GM10248 (cell line): ENCODE measurements at regions not wholly inside any gene's neighbourhood (a gene's known extent, or its start where the extent isn't known, plus 50 kb on each side); places are given as distances from the start of the nearest gene placed in this dataset.
"Not testable (repeated sequence)": the region's sequence is repeated elsewhere in the genome, so short reads cannot be mapped to it uniquely, and the experiment has no call there.

ENCODE experiments used
- CTCF ChIA-PET: fragments of 300-600 bp; sonication (Branson Sonifier 250); formaldehyde crosslinking; extraction: SDS; loops from one replicate; lab custom pipeline; 2021; ENCODE audit warnings: antibody characterized with exemption; lab: Yijun Ruan, JAX
- POLR2A ChIA-PET: fragments of 350-650 bp; sonication (Branson Sonifier 250); formaldehyde crosslinking; extraction: SDS; loops from one replicate; lab custom pipeline; 2020; ENCODE audit warnings: antibody characterized with exemption; lab: Yijun Ruan, JAX
- DNase-seq: peaks from one replicate; pipeline ENCODE4 v3.0.0; 2012; ENCODE audit errors: extremely low spot score
- TF ChIP-seq, protein P1 (sequence below): IDR thresholded peaks from 2 replicates; pipeline ENCODE4 v1.5.1; 2012; ENCODE audit warnings: mild to moderate bottlenecking, low read depth; ENCODE audit errors: extremely low read depth, missing control alignments, control extremely low read depth

DNA sequence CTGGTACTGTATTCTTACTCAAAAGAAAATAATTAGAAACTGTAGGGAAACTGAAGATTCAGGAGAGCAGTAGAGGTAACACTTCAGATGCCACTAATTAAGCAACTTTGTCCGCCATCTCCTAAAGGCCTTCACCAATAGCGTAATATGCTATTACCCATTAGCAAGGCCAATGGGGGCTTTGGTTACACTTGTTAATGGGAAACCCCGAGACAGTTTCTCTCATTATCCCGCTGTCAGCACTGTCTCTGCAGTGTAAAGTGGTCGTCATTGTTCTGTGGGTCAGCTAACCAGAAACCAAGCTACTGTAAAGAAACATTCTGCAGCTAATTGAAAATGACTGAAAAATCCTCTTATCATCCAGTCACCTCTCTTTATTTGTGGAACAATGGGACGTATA is 468.0 kb upstream of the POU3F2 start:
- no peak for DNase-seq
- ChIA-PET CTCF (no interaction called here), POLR2A (no interaction called here)
- TF ChIP-seq, protein P1, sequence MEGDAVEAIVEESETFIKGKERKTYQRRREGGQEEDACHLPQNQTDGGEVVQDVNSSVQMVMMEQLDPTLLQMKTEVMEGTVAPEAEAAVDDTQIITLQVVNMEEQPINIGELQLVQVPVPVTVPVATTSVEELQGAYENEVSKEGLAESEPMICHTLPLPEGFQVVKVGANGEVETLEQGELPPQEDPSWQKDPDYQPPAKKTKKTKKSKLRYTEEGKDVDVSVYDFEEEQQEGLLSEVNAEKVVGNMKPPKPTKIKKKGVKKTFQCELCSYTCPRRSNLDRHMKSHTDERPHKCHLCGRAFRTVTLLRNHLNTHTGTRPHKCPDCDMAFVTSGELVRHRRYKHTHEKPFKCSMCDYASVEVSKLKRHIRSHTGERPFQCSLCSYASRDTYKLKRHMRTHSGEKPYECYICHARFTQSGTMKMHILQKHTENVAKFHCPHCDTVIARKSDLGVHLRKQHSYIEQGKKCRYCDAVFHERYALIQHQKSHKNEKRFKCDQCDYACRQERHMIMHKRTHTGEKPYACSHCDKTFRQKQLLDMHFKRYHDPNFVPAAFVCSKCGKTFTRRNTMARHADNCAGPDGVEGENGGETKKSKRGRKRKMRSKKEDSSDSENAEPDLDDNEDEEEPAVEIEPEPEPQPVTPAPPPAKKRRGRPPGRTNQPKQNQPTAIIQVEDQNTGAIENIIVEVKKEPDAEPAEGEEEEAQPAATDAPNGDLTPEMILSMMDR: no peak

DNA sequence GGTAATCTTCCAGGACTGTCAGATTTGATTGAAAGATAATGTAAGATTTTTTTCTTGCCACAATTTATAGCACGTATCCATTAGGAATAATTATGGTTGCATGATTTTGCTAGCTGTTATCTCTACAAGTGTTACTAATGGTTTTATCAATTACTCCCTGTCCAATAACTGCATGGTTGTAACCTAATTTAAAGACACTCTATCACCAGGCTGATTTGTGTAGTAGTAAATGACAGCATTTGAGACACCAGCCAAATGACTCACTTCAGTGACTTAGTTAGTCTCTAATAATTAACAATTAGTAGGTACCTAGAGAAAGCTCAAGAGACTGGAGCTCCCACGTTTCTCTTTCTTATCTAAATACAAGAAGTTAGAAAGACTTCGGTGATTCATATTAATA is 453.8 kb upstream of the POU3F2 start:
- TF ChIP-seq, protein P1: no peak
- DNase-seq: no peak
- POLR2A ChIA-PET: no interaction called here
- CTCF ChIA-PET: interaction anchor here (1.6 kb wide), 1 partner anchor 30 kb away, joined by 4 read pairs; no protein-coding TSS in a partner anchor

DNA sequence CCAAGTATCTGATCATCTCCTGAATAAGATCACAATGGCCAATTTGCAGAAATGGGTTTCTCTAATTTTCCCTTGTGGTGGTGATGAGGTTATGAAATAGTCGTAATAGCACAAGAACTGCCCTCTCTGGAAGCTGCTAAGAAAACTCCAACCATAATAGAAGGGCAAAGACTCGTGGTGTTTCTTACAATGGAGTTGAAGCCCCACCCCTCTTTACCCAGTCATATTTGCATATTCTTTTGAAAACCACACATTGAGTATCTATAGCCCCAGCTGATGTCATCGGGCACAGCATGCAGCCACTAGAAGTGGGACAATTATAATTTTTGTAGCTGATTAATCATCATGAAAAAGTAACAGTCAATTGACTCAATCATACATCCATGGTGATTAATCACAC is 452.1 kb upstream of the POU3F2 start:
- ChIA-PET POLR2A (no interaction called here), CTCF (interaction anchor here (1.3 to 2.8 kb wide), 3 partner anchors 10 to 77 kb away, joined by 3 to 9 read pairs (median 4); no protein-coding TSS in a partner anchor)
- TF ChIP-seq, protein P1: no peak
- no peak for DNase-seq

- POLR2A ChIA-PET: no interaction called here
Observed at GRCh38 chr6:98384334-98384733, 450.0 kb upstream of the POU3F2 start.

DNA sequence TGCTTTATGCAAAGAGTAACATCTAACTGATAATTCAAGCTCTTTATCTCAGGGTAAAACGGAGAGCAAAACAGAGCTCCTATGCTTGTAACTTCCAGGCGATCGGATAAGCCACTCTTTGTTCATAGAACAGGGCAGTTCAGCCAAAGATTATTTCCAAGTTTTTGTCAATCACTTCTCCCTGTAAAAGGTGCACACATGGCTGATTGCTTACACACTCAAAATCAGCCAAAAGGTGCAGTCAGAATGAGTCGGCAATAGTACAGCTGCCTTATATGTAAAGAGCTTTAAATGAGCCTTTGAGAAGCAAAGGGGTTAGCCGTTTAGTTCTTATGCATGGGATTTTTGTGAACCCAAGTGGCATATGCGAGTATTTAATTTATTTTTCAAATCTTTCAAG is 449.6 kb upstream of the POU3F2 start:
- no peak for DNase-seq
- POLR2A ChIA-PET: no interaction called here
- CTCF ChIA-PET: interaction anchor here (1.1 to 2.8 kb wide), 2 partner anchors 13 to 17 kb away, joined by 4 to 9 read pairs; no protein-coding TSS in a partner anchor
- TF ChIP-seq, protein P1: no peak

More at GRCh38 chr6:98384334-98384733, 450.0 kb upstream of the POU3F2 start:
- TF ChIP-seq, protein P1: no peak
- DNase-seq: no peak
- CTCF ChIA-PET: interaction anchor here (0.7 to 2.8 kb wide), 3 partner anchors 12 to 23 kb away, joined by 3 to 9 read pairs (median 4); no protein-coding TSS in a partner anchor

DNA sequence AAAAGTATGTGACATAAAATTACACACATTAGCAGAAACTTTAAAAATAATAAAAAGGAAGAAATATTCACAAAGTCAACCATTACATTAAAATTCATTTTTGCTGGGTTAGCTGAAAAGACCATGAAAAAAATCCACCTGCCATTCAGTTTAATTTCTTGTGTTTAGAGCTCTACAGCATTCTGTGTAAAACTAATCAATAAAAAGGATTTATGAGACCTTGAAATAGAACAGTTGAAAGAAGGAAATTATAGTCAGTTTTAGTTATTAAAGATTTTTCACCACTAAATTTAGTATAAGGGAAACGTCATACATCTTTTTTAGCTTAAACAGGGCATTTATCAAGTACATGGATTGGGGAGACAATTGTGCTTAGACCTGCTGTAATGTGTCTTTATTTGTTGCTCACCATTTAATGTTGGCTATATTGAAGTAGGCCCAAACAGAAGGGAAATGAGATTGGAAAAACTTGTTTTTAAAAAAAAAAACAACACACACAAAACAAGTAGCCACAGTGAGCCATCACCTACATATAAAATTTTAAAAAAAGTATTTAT is 438.7 kb upstream of the POU3F2 start:
- ChIA-PET CTCF (no interaction called here), POLR2A (no interaction called here)
- no peak for DNase-seq
- TF ChIP-seq, protein P1: no peak

GRCh38 chr6:98416027-98416426 is 418.3 kb upstream of the POU3F2 start:
- TF ChIP-seq, protein P1: no peak
- ChIA-PET CTCF (no interaction called here), POLR2A (no interaction called here)
- DNase-seq: no peak

DNA sequence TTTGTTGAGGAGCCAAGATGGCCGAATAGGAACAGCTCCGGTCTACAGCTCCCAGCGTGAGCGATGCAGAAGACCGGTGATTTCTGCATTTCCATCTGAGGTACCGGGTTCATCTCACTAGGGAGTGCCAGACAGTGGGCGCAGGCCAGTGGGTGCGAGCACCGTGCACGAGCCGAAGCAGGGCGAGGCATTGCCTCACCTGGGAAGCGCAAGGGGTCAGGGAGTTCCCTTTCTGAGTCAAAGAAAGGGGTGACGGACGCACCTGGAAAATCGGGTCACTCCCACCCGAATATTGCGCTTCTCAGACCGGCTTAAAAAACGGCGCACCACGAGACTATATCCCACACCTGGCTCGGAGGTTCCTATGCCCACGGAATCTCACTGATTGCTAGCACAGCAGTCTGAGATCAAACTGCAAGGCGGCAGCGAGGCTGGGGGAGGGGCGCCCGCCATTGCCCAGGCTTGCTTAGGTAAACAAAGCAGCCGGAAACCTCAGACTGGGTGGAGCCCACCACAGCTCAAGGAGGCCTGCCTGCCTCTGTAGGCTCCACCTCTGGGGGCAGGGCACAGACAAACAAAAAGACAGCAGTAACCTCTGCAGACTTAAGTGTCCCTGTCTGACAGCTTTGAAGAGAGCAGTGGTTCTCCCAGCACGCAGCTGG is 417.7 kb upstream of the POU3F2 start:
- POLR2A ChIA-PET, DNase-seq, CTCF ChIA-PET: not testable (repeated sequence)
